ENCODE measurements at regions not wholly inside any gene's neighbourhood (a gene's known extent, or its start where the extent isn't known, plus 50 kb on each side); places are given as distances from the start of the nearest gene placed in this dataset.

DNA sequence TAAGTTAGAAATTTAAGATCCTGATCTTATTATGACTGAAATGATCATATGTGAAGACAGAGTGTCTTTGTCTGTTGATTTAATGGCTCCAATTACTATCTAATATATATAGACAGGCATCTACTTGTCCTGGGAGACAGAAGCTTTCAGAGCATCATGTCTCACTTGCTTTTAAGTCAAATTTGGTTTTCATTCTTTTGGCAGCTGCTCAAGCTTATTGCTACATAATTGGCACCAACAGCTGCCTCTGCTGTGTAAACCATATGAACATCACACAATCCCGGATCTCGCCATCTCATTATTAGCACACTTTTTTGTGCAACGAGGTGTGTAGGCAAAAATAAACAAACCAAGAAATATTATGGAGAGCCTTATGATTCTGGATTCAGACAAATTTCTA, 1717.9 kb downstream of the EFNA5 start:
- Mint-ChIP-seq H3K27me3 (ENCODE audit: insufficient read depth) (no peaks in the 10 kb centered on the region), H3K36me3 (ENCODE audit: low read depth) (no peaks in the 10 kb centered on the region), H3K4me1 (no peaks in the 10 kb centered on the region), H3K9me3 (no peaks in the 10 kb centered on the region), H3K27ac (no peak overlapping the region), H3K4me3 (no peak overlapping the region)
- Histone ChIP-seq H3K4me3 (ENCODE audit: low read length) (no peak overlapping the region), H3K27me3 (ENCODE audit: control insufficient read depth, insufficient read depth, low read length, poor library complexity, severe bottlenecking) (no peaks in the 10 kb centered on the region), H3K9ac (ENCODE audit: extremely low read depth, low read length, poor library complexity, severe bottlenecking) (no peak overlapping the region), H3K4me1 (ENCODE audit: control insufficient read depth, insufficient read depth, low read length) (no peaks in the 10 kb centered on the region), H3K9me3 (ENCODE audit: control insufficient read depth, low read length) (no peaks in the 10 kb centered on the region), H3K27ac (ENCODE audit: low read depth, low read length) (no peak overlapping the region), H3K36me3 (ENCODE audit: control insufficient read depth, insufficient read depth, low read length) (no peaks in the 10 kb centered on the region)
- TF ChIP-seq, protein P1, sequence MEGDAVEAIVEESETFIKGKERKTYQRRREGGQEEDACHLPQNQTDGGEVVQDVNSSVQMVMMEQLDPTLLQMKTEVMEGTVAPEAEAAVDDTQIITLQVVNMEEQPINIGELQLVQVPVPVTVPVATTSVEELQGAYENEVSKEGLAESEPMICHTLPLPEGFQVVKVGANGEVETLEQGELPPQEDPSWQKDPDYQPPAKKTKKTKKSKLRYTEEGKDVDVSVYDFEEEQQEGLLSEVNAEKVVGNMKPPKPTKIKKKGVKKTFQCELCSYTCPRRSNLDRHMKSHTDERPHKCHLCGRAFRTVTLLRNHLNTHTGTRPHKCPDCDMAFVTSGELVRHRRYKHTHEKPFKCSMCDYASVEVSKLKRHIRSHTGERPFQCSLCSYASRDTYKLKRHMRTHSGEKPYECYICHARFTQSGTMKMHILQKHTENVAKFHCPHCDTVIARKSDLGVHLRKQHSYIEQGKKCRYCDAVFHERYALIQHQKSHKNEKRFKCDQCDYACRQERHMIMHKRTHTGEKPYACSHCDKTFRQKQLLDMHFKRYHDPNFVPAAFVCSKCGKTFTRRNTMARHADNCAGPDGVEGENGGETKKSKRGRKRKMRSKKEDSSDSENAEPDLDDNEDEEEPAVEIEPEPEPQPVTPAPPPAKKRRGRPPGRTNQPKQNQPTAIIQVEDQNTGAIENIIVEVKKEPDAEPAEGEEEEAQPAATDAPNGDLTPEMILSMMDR (conservative IDR thresholded peaks at IDR 0.05) = no peak
- WGBS, 2 experiments (ENCODE audit: insufficient coverage in 1 of 2, insufficient read length in 1 of 2) = 88 to 100% methylated on average over 3 of the region's 3 CpGs
- DNase-seq = no peak

DNA sequence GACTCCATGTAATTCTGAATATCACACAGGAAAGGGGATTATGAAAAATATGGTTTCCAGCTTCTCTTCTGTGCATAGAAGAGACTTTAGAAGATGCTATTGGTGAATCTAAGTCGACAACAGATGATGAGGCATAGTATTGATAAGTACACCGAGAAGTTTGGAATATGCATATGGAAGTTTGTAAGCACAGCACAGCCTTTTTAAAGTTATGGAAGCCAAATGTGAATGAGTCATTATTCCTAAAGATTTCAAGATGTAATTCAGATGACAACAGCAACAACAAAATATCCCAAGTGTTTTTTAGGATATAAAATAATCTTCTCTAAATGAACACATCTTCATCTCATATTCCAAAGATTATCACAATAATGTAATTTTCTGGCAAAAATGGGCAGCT, 1723.3 kb downstream of the EFNA5 start:
- H3K4me3 Mint-ChIP-seq = no peak overlapping the region
- WGBS, 2 experiments (ENCODE audit: insufficient coverage in 1 of 2, insufficient read length in 1 of 2) = 89 to 100% methylated on average over 2 of the region's 2 CpGs
- no peaks in the 10 kb centered on the region for H3K9me3 Mint-ChIP-seq
- no peak overlapping the region for H3K4me3 ChIP-seq (ENCODE audit: low read length)
- H3K27me3 Mint-ChIP-seq (ENCODE audit: insufficient read depth) = no peaks in the 10 kb centered on the region
- no peak overlapping the region for H3K9ac ChIP-seq (ENCODE audit: extremely low read depth, low read length, poor library complexity, severe bottlenecking)
- no peaks in the 10 kb centered on the region for H3K36me3 Mint-ChIP-seq (ENCODE audit: low read depth)
- no peak for DNase-seq
- TF ChIP-seq, protein P1 (conservative IDR thresholded peaks at IDR 0.05) = no peak
- no peaks in the 10 kb centered on the region for H3K27me3 ChIP-seq (ENCODE audit: control insufficient read depth, insufficient read depth, low read length, poor library complexity, severe bottlenecking)
- H3K4me1 ChIP-seq (ENCODE audit: control insufficient read depth, insufficient read depth, low read length) = no peaks in the 10 kb centered on the region
- H3K27ac ChIP-seq (ENCODE audit: low read depth, low read length) = no peak overlapping the region
- H3K27ac Mint-ChIP-seq = no peak overlapping the region
- no peaks in the 10 kb centered on the region for H3K4me1 Mint-ChIP-seq
- H3K36me3 ChIP-seq (ENCODE audit: control insufficient read depth, insufficient read depth, low read length) = no peaks in the 10 kb centered on the region
- H3K9me3 ChIP-seq (ENCODE audit: control insufficient read depth, low read length) = no peaks in the 10 kb centered on the region

GRCh38 chr5:105945203-105945972, 1725.3 kb downstream of the EFNA5 start:
- no peak overlapping the region for H3K4me3 ChIP-seq (ENCODE audit: low read length)
- H3K36me3 ChIP-seq (ENCODE audit: control insufficient read depth, insufficient read depth, low read length) = no peaks in the 10 kb centered on the region
- H3K36me3 Mint-ChIP-seq (ENCODE audit: low read depth) = no peaks in the 10 kb centered on the region
- H3K4me1 Mint-ChIP-seq = peaks cover 3% of the 10 kb centered on the region
- WGBS, 2 experiments (ENCODE audit: insufficient coverage in 1 of 2, insufficient read length in 1 of 2) = 88 to 100% methylated on average over 4 of the region's 4 CpGs
- no peaks in the 10 kb centered on the region for H3K9me3 Mint-ChIP-seq
- TF ChIP-seq, protein P1 (conservative IDR thresholded peaks at IDR 0.05) = no peak
- H3K9ac ChIP-seq (ENCODE audit: extremely low read depth, low read length, poor library complexity, severe bottlenecking) = no peak overlapping the region
- H3K4me3 Mint-ChIP-seq = no peak overlapping the region
- H3K27me3 ChIP-seq (ENCODE audit: control insufficient read depth, insufficient read depth, low read length, poor library complexity, severe bottlenecking) = no peaks in the 10 kb centered on the region
- H3K27ac Mint-ChIP-seq = no peak overlapping the region
- H3K27me3 Mint-ChIP-seq (ENCODE audit: insufficient read depth) = no peaks in the 10 kb centered on the region
- H3K27ac ChIP-seq (ENCODE audit: low read depth, low read length) = no peak overlapping the region
- H3K4me1 ChIP-seq (ENCODE audit: control insufficient read depth, insufficient read depth, low read length) = no peaks in the 10 kb centered on the region
- no peaks in the 10 kb centered on the region for H3K9me3 ChIP-seq (ENCODE audit: control insufficient read depth, low read length)
- DNase-seq = no peak

Data from endodermal cell (in vitro differentiated cells).